SU-DHL-6 (cell line): ENCODE measurements at regions not wholly inside any gene's neighbourhood (a gene's known extent, or its start where the extent isn't known, plus 50 kb on each side); places are given as distances from the start of the nearest gene placed in this dataset.

Experiments used
- H2AFZ ChIP-seq: fragments of 200-600 bp; sonication (generic); 2 replicates; pipeline ENCODE4 v1.6.1; 2014; ENCODE audit warnings: low read depth, mild to moderate bottlenecking, moderate library complexity, mixed read lengths, antibody characterized with exemption, low read length; ENCODE audit not compliant: severe bottlenecking
- H3F3A ChIP-seq: fragments of 200-600 bp; shearing (Covaris generic); 2 replicates; pipeline ENCODE4 v1.6.0; 2016; ENCODE audit warnings: antibody characterized with exemption, mild to moderate bottlenecking; ENCODE audit not compliant: insufficient read depth
- H3K27ac ChIP-seq: fragments of 200-600 bp; sonication (generic); 2 replicates; pipeline ENCODE4 v1.5.1; 2016; ENCODE audit warnings: low read depth, mild to moderate bottlenecking, low read length, moderate library complexity, mixed read lengths
- H3K27me3 ChIP-seq: fragments of 200-600 bp; sonication (generic), shearing (Covaris generic); 2 replicates; pipeline ENCODE4 v1.6.0; 2014; ENCODE audit warnings: mild to moderate bottlenecking, low read length
- H3K36me3 ChIP-seq: fragments of 200-600 bp; sonication (generic); 2 replicates; pipeline ENCODE4 v1.6.1; 2014; ENCODE audit warnings: mild to moderate bottlenecking, low read length, mixed read lengths
- H3K4me2 ChIP-seq: fragments of 300-600, 200-600 bp; shearing (Covaris generic), sonication (generic); 2 replicates; pipeline ENCODE4 v1.6.0; 2014; ENCODE audit warnings: low read length, low read depth, mild to moderate bottlenecking; ENCODE audit not compliant: poor library complexity, severe bottlenecking
- H3K4me3 ChIP-seq: fragments of 200-600 bp; sonication (generic); 2 replicates; pipeline ENCODE4 v1.5.1; 2014; ENCODE audit warnings: antibody characterized with exemption, low read length, mild to moderate bottlenecking, mixed read lengths; ENCODE audit not compliant: insufficient read depth, poor library complexity, severe bottlenecking
- H3K79me2 ChIP-seq: fragments of 200-600 bp; sonication (generic); 2 replicates; pipeline ENCODE4 v1.6.1; 2014; ENCODE audit warnings: mild to moderate bottlenecking, low read length, moderate library complexity; ENCODE audit not compliant: insufficient read depth
- H3K9ac ChIP-seq: fragments of 200-600 bp; sonication (generic); 2 replicates; pipeline ENCODE4 v1.7.0; 2014; ENCODE audit warnings: mild to moderate bottlenecking, low read length
- H3K9me2 ChIP-seq: fragments of 200-600 bp; sonication (generic); replicated peaks from 2 replicates; pipeline ENCODE4 v1.6.1; 2014; ENCODE audit warnings: low read length; ENCODE audit not compliant: insufficient read depth
- H3K9me3 ChIP-seq: fragments of 200-600 bp; sonication (generic); 2 replicates; pipeline ENCODE4 v1.6.1; 2014; ENCODE audit warnings: low read length, mixed read lengths; ENCODE audit not compliant: insufficient read depth
- H4K20me1 ChIP-seq: fragments of 200-600 bp; sonication (generic); 2 replicates; pipeline ENCODE4 v1.6.1; 2014; ENCODE audit warnings: low read depth, mild to moderate bottlenecking, antibody characterized with exemption, low read length, moderate library complexity, mixed read lengths
- EZH2phosphoT487 ChIP-seq: fragments of 200-600 bp; sonication (generic), shearing (Covaris generic); conservative IDR thresholded peaks from 2 replicates; pipeline ENCODE4 v1.6.1; 2018; ENCODE audit warnings: mild to moderate bottlenecking, antibody characterized with exemption, low read length, moderate library complexity, mixed read lengths
- TF ChIP-seq, protein P1 (sequence below): fragments of 200-600 bp; sonication (generic); IDR thresholded peaks from one replicate; pipeline ENCODE4 v1.5.1; 2017; ENCODE audit warnings: antibody characterized with exemption, mild to moderate bottlenecking, low read length, moderate library complexity; ENCODE audit not compliant: insufficient read depth, poor library complexity, severe bottlenecking

DNA sequence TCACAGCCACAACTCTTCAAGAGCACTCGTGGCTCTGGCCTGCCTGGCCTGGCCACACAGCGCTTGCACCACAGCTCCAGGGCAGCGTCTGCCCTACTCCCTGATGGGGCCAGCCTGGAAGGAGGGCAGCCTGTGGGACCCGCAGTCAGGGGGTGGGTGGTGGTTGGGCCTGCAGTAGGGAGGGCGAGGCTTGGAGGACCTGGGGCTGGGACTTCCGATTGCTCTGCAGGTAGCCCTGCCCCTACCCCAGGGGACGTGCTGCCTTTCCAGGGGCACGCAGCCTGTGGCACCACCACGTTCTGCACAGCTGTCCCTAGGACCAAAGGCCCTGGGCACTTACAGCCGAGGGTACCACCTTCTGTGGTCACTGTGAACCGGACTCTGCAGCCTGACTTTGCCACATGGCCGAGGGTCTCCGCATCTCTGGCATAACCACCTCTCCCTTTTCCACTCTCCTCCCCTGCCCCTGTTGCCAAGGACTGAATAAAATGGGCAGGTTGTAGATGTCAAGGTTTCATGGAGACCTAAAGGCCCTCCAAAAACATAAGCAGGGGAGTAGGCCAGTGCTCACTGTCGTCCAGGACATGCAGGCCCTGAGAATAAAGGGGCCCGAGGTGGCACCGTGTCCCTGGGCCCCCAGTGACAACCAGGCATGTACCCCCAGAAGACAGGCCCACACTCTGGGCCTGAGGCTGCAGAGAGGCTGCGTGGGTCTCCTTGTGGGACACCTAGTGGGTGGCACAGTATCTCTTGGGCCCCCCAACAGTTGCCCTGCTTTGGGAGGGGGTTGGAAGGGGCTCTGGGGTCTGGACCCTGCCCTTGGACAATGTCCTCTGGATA, 87.3 kb downstream of the INHBB start:
- H3K36me3 ChIP-seq, result no peaks in the 10 kb centered on the region
- no peak overlapping the region for H3K4me3 ChIP-seq
- H3K9me2 ChIP-seq, result no peaks in the 10 kb centered on the region
- H3K4me2 ChIP-seq, result no peak overlapping the region
- no peaks in the 10 kb centered on the region for H4K20me1 ChIP-seq
- H2AFZ ChIP-seq, result no peak overlapping the region
- no peaks in the 10 kb centered on the region for H3F3A ChIP-seq
- H3K27ac ChIP-seq, result no peak overlapping the region
- H3K9me3 ChIP-seq, result no peaks in the 10 kb centered on the region
- H3K27me3 ChIP-seq, result no peaks in the 10 kb centered on the region
- no peaks in the 10 kb centered on the region for H3K79me2 ChIP-seq
- no peak for TF ChIP-seq EZH2phosphoT487
- TF ChIP-seq, protein P1, sequence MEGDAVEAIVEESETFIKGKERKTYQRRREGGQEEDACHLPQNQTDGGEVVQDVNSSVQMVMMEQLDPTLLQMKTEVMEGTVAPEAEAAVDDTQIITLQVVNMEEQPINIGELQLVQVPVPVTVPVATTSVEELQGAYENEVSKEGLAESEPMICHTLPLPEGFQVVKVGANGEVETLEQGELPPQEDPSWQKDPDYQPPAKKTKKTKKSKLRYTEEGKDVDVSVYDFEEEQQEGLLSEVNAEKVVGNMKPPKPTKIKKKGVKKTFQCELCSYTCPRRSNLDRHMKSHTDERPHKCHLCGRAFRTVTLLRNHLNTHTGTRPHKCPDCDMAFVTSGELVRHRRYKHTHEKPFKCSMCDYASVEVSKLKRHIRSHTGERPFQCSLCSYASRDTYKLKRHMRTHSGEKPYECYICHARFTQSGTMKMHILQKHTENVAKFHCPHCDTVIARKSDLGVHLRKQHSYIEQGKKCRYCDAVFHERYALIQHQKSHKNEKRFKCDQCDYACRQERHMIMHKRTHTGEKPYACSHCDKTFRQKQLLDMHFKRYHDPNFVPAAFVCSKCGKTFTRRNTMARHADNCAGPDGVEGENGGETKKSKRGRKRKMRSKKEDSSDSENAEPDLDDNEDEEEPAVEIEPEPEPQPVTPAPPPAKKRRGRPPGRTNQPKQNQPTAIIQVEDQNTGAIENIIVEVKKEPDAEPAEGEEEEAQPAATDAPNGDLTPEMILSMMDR, result no peak
- no peak overlapping the region for H3K9ac ChIP-seq

DNA sequence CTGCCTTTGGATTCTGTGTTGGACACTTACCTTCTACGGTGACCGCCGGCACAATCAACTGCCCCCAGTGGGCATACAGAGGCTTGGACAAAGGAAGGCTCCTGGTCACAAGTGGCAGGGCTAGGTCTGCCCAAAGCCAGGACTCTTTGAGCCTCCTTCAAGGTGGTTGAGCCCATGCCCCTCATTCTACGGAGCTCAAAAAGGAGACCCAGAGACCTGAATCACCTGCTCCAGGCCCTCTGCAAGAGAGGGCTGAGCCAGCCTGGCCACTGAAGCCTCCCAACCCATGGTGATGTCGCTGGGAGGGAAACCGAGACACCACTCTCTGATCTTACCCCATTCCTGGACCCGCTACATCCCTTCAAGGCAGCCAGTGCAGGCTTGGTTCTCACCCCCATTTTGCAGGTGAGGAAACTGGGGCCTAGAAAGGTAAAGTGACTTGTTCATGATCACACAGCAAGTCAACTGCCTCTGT, 87.9 kb downstream of the INHBB start:
- H3K9ac ChIP-seq, result no peak overlapping the region
- no peaks in the 10 kb centered on the region for H3K9me2 ChIP-seq
- no peaks in the 10 kb centered on the region for H3K9me3 ChIP-seq
- no peak for TF ChIP-seq EZH2phosphoT487
- TF ChIP-seq, protein P1, result no peak
- H3K79me2 ChIP-seq, result no peaks in the 10 kb centered on the region
- no peak overlapping the region for H2AFZ ChIP-seq
- H3K36me3 ChIP-seq, result no peaks in the 10 kb centered on the region
- H3K4me2 ChIP-seq, result no peak overlapping the region
- no peaks in the 10 kb centered on the region for H4K20me1 ChIP-seq
- H3K27ac ChIP-seq, result no peak overlapping the region
- no peaks in the 10 kb centered on the region for H3K27me3 ChIP-seq
- H3K4me3 ChIP-seq, result no peak overlapping the region
- H3F3A ChIP-seq, result no peaks in the 10 kb centered on the region

DNA sequence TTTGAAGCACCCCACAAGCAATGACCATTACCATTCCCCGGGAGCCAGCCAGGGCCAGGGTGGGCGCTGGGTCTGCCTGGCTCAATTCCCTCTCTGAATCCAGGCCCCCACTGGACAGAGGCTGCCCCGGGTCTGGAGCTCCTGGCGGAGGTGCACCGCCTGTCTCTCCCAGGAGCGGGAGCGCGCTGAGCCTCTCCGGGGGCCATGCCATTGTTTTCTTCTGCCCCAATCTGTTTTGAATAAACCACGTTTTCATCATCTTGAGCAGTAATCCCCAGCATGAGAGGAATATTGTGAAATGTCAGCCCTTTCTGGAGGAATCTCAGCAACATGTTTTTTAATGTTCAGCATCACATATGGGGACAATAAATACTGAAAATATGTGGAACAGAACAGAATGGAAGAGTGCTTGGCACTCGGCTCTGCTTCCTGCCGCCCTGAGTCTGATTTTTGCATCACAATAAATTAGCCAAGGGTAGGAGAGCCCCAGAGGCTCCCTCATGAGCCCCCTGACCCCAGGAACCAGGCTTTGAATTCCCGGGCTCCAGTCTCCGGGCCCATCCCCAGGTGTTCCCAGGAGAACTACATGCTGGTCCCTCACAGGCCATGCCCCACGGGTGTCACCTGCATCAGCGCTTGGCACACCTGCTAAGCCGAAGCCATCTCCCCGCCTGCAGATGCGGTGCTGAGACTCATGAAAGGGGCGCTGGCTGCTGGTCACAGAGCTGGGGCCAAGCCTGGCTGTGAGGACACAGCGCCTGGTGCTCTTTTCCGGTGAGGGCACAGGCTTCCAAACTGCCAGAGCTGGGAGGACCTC, 88.8 kb downstream of the INHBB start:
- H2AFZ ChIP-seq, result no peak overlapping the region
- H3K36me3 ChIP-seq, result no peaks in the 10 kb centered on the region
- H3K9ac ChIP-seq, result no peak overlapping the region
- no peaks in the 10 kb centered on the region for H3K9me2 ChIP-seq
- H3K4me2 ChIP-seq, result no peak overlapping the region
- H3K79me2 ChIP-seq, result no peaks in the 10 kb centered on the region
- H3F3A ChIP-seq, result no peaks in the 10 kb centered on the region
- no peaks in the 10 kb centered on the region for H3K27me3 ChIP-seq
- TF ChIP-seq EZH2phosphoT487, result no peak
- TF ChIP-seq, protein P1, result no peak
- no peaks in the 10 kb centered on the region for H4K20me1 ChIP-seq
- no peaks in the 10 kb centered on the region for H3K9me3 ChIP-seq
- no peak overlapping the region for H3K27ac ChIP-seq
- no peak overlapping the region for H3K4me3 ChIP-seq
